ENCODE measurements at regions not wholly inside any gene's neighbourhood (a gene's known extent, or its start where the extent isn't known, plus 50 kb on each side); places are given as distances from the start of the nearest gene placed in this dataset.

GRCh38 chr13:107778094-107778493 is 437.2 kb downstream of the LIG4 start:
- intact Hi-C loops (cut with micrococcal nuclease) = no loop called here
- no TSS peak for BruUV-seq (replicated peaks)
- CTCF ChIA-PET = no interaction called here
- no peak overlapping the region for H3K4me3 ChIP-seq (ENCODE audit: low read length)
- H3K9ac ChIP-seq (ENCODE audit: low read length) = no peak overlapping the region
- POLR2A ChIA-PET (ENCODE audit: unreplicated experiment) = no interaction called here
- H3K9me2 ChIP-seq (replicated peaks; ENCODE audit: low read length) = no peaks in the 10 kb centered on the region
- TF ChIP-seq EZH2 (IDR thresholded peaks at IDR 0.05; ENCODE audit: low read length, unreplicated experiment) = no peak
- no peak for TF ChIP-seq CTCF (conservative IDR thresholded peaks at IDR 0.05; ENCODE audit: low read depth, low read length)
- no peak for TF ChIP-seq EZH2phosphoT487 (IDR thresholded peaks at IDR 0.05; ENCODE audit: borderline replicate concordance, low read length)
- H3K9me3 ChIP-seq (ENCODE audit: low read length) = no peaks in the 10 kb centered on the region
- no peaks in the 10 kb centered on the region for H3K27me3 ChIP-seq (ENCODE audit: low read length)
- no peak overlapping the region for H3K27ac ChIP-seq (ENCODE audit: low read length)
- no peaks in the 10 kb centered on the region for H3K36me3 ChIP-seq (ENCODE audit: low read depth, low read length)
- H3K4me1 ChIP-seq (ENCODE audit: insufficient read depth, low read length) = no peaks in the 10 kb centered on the region
- H4K20me1 ChIP-seq (ENCODE audit: low read length) = no peaks in the 10 kb centered on the region
- no peak overlapping the region for H3K4me2 ChIP-seq (ENCODE audit: low read length)
- no peaks in the 10 kb centered on the region for H3K79me2 ChIP-seq (ENCODE audit: low read length)
- no peak overlapping the region for H2AFZ ChIP-seq (ENCODE audit: low read length)
- ATAC-seq = no peak
- no peak for DNase-seq
- H3F3A ChIP-seq (ENCODE audit: low read length, unreplicated experiment) = no peaks in the 10 kb centered on the region

- Histone ChIP-seq H3K9me2 (replicated peaks; ENCODE audit: low read length) (no peaks in the 10 kb centered on the region), H3F3A (ENCODE audit: low read length, unreplicated experiment) (no peaks in the 10 kb centered on the region), H3K4me3 (ENCODE audit: low read length) (no peak overlapping the region), H3K27ac (ENCODE audit: low read length) (no peak overlapping the region), H4K20me1 (ENCODE audit: low read length) (no peaks in the 10 kb centered on the region), H3K36me3 (ENCODE audit: low read depth, low read length) (no peaks in the 10 kb centered on the region), H3K9me3 (ENCODE audit: low read length) (no peaks in the 10 kb centered on the region), H3K79me2 (ENCODE audit: low read length) (no peaks in the 10 kb centered on the region), H3K9ac (ENCODE audit: low read length) (no peak overlapping the region), H2AFZ (ENCODE audit: low read length) (no peak overlapping the region), H3K4me2 (ENCODE audit: low read length) (no peak overlapping the region), H3K4me1 (ENCODE audit: insufficient read depth, low read length) (peaks cover 20% of the 10 kb centered on the region), H3K27me3 (ENCODE audit: low read length) (no peaks in the 10 kb centered on the region)
- intact Hi-C loops (cut with micrococcal nuclease) = no loop called here
- BruUV-seq (replicated peaks) = no TSS peak
- DNase-seq = no peak
- CTCF ChIA-PET = no interaction called here
- POLR2A ChIA-PET (ENCODE audit: unreplicated experiment) = no interaction called here
- TF ChIP-seq EZH2 (IDR thresholded peaks at IDR 0.05; ENCODE audit: low read length, unreplicated experiment) = no peak
- TF ChIP-seq EZH2phosphoT487 (IDR thresholded peaks at IDR 0.05; ENCODE audit: borderline replicate concordance, low read length) = no peak
- TF ChIP-seq CTCF (conservative IDR thresholded peaks at IDR 0.05; ENCODE audit: low read depth, low read length) = no peak
- no peak for ATAC-seq
These were observed 444.8 kb downstream of the LIG4 start for GRCh38 chr13:107770541-107770940.

DNA sequence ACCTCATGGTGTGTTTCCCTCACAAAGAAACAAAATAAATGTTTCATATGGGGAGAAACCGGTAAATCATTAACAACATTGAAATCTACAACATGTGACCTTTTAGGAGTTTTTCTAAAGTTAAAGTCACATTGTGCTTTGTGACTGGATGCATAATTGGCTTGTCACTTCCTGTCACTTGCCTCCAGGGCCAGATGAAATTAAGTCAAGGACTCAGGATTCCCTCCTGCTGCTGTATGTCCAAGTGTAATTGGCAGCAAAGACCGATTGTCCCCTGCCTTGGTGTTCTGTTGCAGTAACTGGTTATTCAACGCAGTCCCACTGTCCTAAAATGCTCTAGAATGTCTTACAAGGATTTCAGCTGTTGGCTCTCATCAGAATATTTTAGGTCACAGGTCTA is 448.2 kb downstream of the LIG4 start:
- ChIA-PET CTCF (no interaction called here), POLR2A (ENCODE audit: unreplicated experiment) (no interaction called here)
- ATAC-seq = peak; percentile 11; the same call in 1 of the 2 replicates
- peak overlapping the region; percentile 74 for H3K4me2 ChIP-seq (ENCODE audit: low read length)
- peak overlapping the region; percentile 16; the same call in 1 of the 2 replicates for H2AFZ ChIP-seq (ENCODE audit: low read length)
- no TSS peak for BruUV-seq (replicated peaks)
- H3K9me2 ChIP-seq (replicated peaks; ENCODE audit: low read length) = no peaks in the 10 kb centered on the region
- 0 out of 2 replicates have a peak, but pooled peaks cover 5% of the 10 kb centered on the region for H3K79me2 ChIP-seq (ENCODE audit: low read length)
- peaks cover 30% of the 10 kb centered on the region for H3K4me1 ChIP-seq (ENCODE audit: insufficient read depth, low read length)
- no peak overlapping the region for H3K9ac ChIP-seq (ENCODE audit: low read length)
- H3K27ac ChIP-seq (ENCODE audit: low read length) = no peak overlapping the region
- H3K36me3 ChIP-seq (ENCODE audit: low read depth, low read length) = no peaks in the 10 kb centered on the region
- no peaks in the 10 kb centered on the region for H3F3A ChIP-seq (ENCODE audit: low read length, unreplicated experiment)
- H4K20me1 ChIP-seq (ENCODE audit: low read length) = no peaks in the 10 kb centered on the region
- H3K27me3 ChIP-seq (ENCODE audit: low read length) = no peaks in the 10 kb centered on the region
- TF ChIP-seq EZH2phosphoT487 (IDR thresholded peaks at IDR 0.05; ENCODE audit: borderline replicate concordance, low read length) = no peak
- peak; percentile 38 for DNase-seq
- no peaks in the 10 kb centered on the region for H3K9me3 ChIP-seq (ENCODE audit: low read length)
- H3K4me3 ChIP-seq (ENCODE audit: low read length) = no peak overlapping the region
- intact Hi-C loops (cut with micrococcal nuclease) = loop anchor here (2.0 kb wide), 1 partner anchor 32 kb away; no protein-coding TSS in a partner anchor

Measured in PC-3 (cell line).